Thyroid gland (tissue), 4 donors: ENCODE measurements at regions not wholly inside any gene's neighbourhood (a gene's known extent, or its start where the extent isn't known, plus 50 kb on each side); places are given as distances from the start of the nearest gene placed in this dataset.

ENCODE experiments used
- DNase-seq, 2 donors: peaks; one replicate each; pipeline ENCODE4 v3.0.0-alpha.2; 2019
- H3K27ac ChIP-seq, 3 donors: fragments of 200-600 bp; sonication (generic); 1 replicate in 2 of 3; 2 replicates in 1 of 3; pipeline ENCODE4 v1.5.1; 2016 to 2019; ENCODE audit warnings: mild to moderate bottlenecking in 1 of 3, moderate library complexity in 1 of 3
- H3K27me3 ChIP-seq: fragments of 200-600 bp; sonication (generic); one replicate; pipeline ENCODE4 v1.5.1; 2019
- H3K36me3 ChIP-seq, 2 donors: fragments of 200-600 bp; sonication (generic); one replicate each; pipeline ENCODE4 v1.5.1; 2016 to 2019
- H3K4me1 ChIP-seq, 2 donors: fragments of 200-600 bp; sonication (generic); one replicate each; pipeline ENCODE4 v1.5.1; 2017 to 2019
- H3K4me3 ChIP-seq, 3 donors: fragments of 200-600 bp; sonication (generic); replicated peaks in 1 of 3; 1 replicate in 2 of 3; 2 replicates in 1 of 3; pipeline ENCODE4 v1.5.1; 2016; ENCODE audit warnings: mild to moderate bottlenecking in 1 of 3
- H3K9me3 ChIP-seq: fragments of 200-600 bp; sonication (generic); one replicate; pipeline ENCODE4 v1.5.1; 2017
- POLR2A ChIP-seq, 2 donors: fragments of 450-650 bp; IDR thresholded peaks; one replicate each; pipeline ENCODE4 v1.6.1; 2017; ENCODE audit warnings: antibody characterized with exemption in 2 of 2, mild to moderate bottlenecking in 2 of 2, moderate library complexity in 1 of 2
- WGBS, 2 donors: methylation state at CpG; one replicate each; pipeline ENCODE4 v1.1.5; 2017; 5-methylcytosine and 5-hydroxymethylcytosine counted together
- intact Hi-C: fragments of 100-400 bp; cut with DNase I; formaldehyde crosslinking; loops from one replicate; pipeline ENCODE4 v1.15.1; 2023
- TF ChIP-seq, protein P1 (sequence below), 6 experiments: fragments of 200-600 bp in 3 of 6; fragments of 450-650 bp in 3 of 6; sonication (generic) in 3 of 6; IDR thresholded peaks; one replicate each; pipeline ENCODE4 v1.5.1; 2016 to 2019; ENCODE audit warnings: antibody characterized with exemption in 6 of 6, mild to moderate bottlenecking in 2 of 6, inconsistent platforms in 1 of 6, moderate library complexity in 1 of 6

DNA sequence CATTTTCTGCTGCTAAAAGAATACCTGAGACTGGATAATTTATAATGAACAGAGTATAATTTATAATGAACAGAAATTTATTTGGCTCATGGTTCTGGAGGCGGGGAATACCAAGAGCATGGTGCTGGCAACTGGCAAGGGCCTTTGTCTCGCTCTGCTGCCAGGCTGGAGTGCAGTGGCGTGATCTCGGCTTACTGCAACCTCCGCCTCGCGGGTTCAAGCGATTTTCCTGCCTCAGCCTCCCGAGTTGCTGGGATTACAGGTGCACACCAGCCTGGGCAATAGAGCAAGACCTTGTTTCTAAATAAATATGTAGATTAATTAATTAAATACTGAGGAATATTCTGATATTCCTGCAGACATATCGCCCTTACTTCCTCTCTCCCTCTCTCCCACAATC is 1610.8 kb downstream of the SUCLG1 start:
- H3K27me3 ChIP-seq = no peaks in the 10 kb centered on the region
- no peak for TF ChIP-seq POLR2A (IDR thresholded peaks at IDR 0.05)
- TF ChIP-seq, protein P1, sequence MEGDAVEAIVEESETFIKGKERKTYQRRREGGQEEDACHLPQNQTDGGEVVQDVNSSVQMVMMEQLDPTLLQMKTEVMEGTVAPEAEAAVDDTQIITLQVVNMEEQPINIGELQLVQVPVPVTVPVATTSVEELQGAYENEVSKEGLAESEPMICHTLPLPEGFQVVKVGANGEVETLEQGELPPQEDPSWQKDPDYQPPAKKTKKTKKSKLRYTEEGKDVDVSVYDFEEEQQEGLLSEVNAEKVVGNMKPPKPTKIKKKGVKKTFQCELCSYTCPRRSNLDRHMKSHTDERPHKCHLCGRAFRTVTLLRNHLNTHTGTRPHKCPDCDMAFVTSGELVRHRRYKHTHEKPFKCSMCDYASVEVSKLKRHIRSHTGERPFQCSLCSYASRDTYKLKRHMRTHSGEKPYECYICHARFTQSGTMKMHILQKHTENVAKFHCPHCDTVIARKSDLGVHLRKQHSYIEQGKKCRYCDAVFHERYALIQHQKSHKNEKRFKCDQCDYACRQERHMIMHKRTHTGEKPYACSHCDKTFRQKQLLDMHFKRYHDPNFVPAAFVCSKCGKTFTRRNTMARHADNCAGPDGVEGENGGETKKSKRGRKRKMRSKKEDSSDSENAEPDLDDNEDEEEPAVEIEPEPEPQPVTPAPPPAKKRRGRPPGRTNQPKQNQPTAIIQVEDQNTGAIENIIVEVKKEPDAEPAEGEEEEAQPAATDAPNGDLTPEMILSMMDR (IDR thresholded peaks at IDR 0.05) = no peak
- no peaks in the 10 kb centered on the region for H3K36me3 ChIP-seq
- H3K27ac ChIP-seq = no peak overlapping the region
- no peak overlapping the region for H3K4me3 ChIP-seq
- WGBS, 2 donors = 92 to 94% methylated on average over 10 of the region's 10 CpGs
- no peak for DNase-seq
- H3K4me1 ChIP-seq = no peaks in the 10 kb centered on the region
- intact Hi-C loops = no loop called here
- H3K9me3 ChIP-seq = no peaks in the 10 kb centered on the region

DNA sequence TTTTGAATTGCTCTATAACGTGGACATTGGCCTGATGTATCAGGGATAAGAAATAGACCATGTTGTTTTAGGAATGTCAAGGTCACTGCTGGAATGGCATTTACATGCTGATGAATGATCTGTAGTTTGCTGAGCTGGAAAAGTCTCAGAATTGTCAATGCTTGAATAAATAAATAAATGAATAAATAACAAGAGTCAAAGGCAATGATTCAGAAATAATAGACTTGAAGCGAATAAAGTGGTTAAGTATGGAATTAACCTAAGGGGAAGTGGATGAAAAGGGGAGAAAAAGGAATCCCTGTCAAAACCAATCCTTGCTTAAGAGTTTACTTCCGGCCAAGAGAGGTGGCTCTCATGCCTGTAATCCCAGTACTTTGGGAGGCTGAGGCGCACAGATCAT is 1620.0 kb downstream of the SUCLG1 start:
- no peaks in the 10 kb centered on the region for H3K9me3 ChIP-seq
- no peak overlapping the region for H3K27ac ChIP-seq
- no peaks in the 10 kb centered on the region for H3K27me3 ChIP-seq
- DNase-seq = no peak
- intact Hi-C loops = no loop called here
- TF ChIP-seq, protein P1 (IDR thresholded peaks at IDR 0.05) = no peak
- no peak for TF ChIP-seq POLR2A (IDR thresholded peaks at IDR 0.05)
- no peaks in the 10 kb centered on the region for H3K36me3 ChIP-seq
- no peak overlapping the region for H3K4me3 ChIP-seq
- 82 to 83% methylated on average over 4 of the region's 4 CpGs for WGBS, 2 donors
- no peaks in the 10 kb centered on the region for H3K4me1 ChIP-seq

DNA sequence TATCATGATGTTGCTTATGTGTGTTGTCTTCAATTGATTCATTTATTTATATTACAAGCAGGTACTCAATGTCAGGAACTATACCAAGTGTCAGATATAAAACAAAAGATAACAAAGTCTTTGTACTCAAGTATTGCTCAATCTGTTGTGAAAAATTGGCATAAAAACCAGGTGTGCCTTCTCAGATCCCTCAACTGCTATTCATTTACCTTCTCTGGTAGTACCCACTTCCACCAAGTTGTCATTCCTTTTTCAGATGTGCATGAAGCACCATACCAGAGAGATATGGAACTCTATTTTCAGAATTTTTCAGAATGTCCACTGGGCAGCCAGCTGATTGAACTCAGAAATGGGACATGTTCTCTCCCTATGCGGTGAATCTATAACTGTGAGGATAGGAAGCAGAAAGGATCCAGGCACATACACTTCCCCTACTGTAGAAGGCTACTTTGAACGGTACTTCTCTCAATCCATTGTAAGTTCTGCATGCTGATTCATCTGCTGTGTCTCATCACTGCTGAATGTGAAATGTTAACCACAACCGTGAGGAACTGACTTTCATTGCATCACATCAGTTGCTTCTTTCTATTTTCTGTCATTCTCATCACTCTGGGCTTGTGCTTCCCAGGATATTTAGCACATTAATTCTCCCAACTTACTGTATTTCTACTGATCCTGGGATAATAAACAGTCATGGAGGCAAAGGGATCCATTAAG is 1621.3 kb downstream of the SUCLG1 start:
- Histone ChIP-seq H3K9me3 (no peaks in the 10 kb centered on the region), H3K36me3 (no peaks in the 10 kb centered on the region), H3K27ac (no peak overlapping the region), H3K4me1 (no peaks in the 10 kb centered on the region), H3K4me3 (no peak overlapping the region), H3K27me3 (no peaks in the 10 kb centered on the region)
- no peak for DNase-seq
- TF ChIP-seq, protein P1 (IDR thresholded peaks at IDR 0.05) = no peak
- TF ChIP-seq POLR2A (IDR thresholded peaks at IDR 0.05) = no peak
- intact Hi-C loops = no loop called here
- WGBS, 2 donors = 82 to 88% methylated on average over 3 of the region's 3 CpGs

DNA sequence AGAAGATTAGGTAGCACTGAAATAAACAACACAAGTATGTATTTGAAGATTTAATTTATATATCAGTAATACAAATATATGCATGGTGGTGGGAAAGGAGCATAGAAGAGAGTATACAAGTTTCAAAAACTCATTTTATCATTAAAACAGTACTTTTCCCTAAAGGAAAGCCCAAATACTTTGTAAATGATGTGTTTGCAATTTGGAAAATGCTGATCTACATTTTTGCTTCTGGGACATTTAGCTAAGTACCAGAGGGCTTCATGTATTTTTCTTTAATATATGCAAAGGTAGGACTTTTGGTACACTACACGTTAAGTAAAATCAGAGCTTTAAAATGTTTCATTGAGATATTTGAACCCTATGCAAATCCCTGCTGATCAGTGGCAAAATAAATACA is 1624.2 kb downstream of the SUCLG1 start:
- Histone ChIP-seq H3K27ac (no peak overlapping the region), H3K4me1 (no peaks in the 10 kb centered on the region), H3K4me3 (no peak overlapping the region), H3K9me3 (no peaks in the 10 kb centered on the region), H3K36me3 (no peaks in the 10 kb centered on the region), H3K27me3 (no peaks in the 10 kb centered on the region)
- WGBS, 2 donors = 80 to 82% methylated on average over 1 of the region's 1 CpG
- intact Hi-C loops = no loop called here
- DNase-seq = no peak
- no peak for TF ChIP-seq POLR2A (IDR thresholded peaks at IDR 0.05)
- TF ChIP-seq, protein P1 (IDR thresholded peaks at IDR 0.05) = no peak

DNA sequence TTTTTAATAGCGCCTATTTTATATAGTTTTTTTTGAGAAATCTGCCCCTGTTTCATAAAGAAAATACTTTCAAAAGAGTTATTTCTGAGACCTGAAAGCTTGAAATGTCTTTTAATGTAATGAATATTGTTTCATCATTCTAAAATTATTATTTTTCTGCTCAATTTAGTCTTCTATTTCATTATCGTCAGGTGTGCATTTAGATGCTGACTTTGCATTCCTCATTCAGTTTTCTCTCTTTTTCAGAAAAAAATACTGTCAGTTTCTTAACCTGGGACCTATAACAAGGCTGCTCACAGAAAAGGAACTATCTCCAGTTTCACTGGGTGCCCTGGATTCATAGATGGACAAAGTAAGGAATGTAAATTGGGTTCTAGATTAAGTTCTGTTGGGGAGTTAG is 1631.7 kb downstream of the SUCLG1 start:
- DNase-seq = no peak
- Histone ChIP-seq H3K27me3 (no peaks in the 10 kb centered on the region), H3K27ac (no peak overlapping the region), H3K36me3 (no peaks in the 10 kb centered on the region), H3K9me3 (no peaks in the 10 kb centered on the region), H3K4me1 (no peaks in the 10 kb centered on the region), H3K4me3 (no peak overlapping the region)
- 98% methylated on average over 2 of the region's 2 CpGs for WGBS, 2 donors
- intact Hi-C loops = no loop called here
- TF ChIP-seq POLR2A (IDR thresholded peaks at IDR 0.05) = no peak
- TF ChIP-seq, protein P1 (IDR thresholded peaks at IDR 0.05) = no peak
